ENCODE measurements at regions not wholly inside any gene's neighbourhood (a gene's known extent, or its start where the extent isn't known, plus 50 kb on each side); places are given as distances from the start of the nearest gene placed in this dataset.
"Not testable (repeated sequence)": the region's sequence is repeated elsewhere in the genome, so short reads cannot be mapped to it uniquely, and the experiment has no call there.

GRCh38 chr2:3899536-3900155, 196.3 kb downstream of the DCDC2C start:
- Histone ChIP-seq H3K27ac (no peak overlapping the region), H3K27me3 (0 out of 2 replicates have a peak, but pooled peaks cover 9% of the 10 kb centered on the region), H3K4me2 (peak overlapping the region; percentile 74), H4K20me1 (no peaks in the 10 kb centered on the region), H3K9me3 (no peaks in the 10 kb centered on the region), H3K9ac (no peak overlapping the region), H3K4me1 (peaks cover 28% of the 10 kb centered on the region), H3K4me3 (no peak overlapping the region), H3K36me3 (no peaks in the 10 kb centered on the region)
- TF ChIP-seq Cebpa-rat (IDR thresholded peaks at IDR 0.05), result no peak

- Histone ChIP-seq H3K27me3 (0 out of 2 replicates have a peak, but pooled peaks cover 9% of the 10 kb centered on the region), H3K36me3 (no peaks in the 10 kb centered on the region), H3K4me2 (no peak overlapping the region), H4K20me1 (no peaks in the 10 kb centered on the region), H3K9ac (no peak overlapping the region), H3K4me1 (peaks cover 28% of the 10 kb centered on the region), H3K27ac (no peak overlapping the region), H3K4me3 (no peak overlapping the region), H3K9me3 (peaks cover 13% of the 10 kb centered on the region)
- no peak for TF ChIP-seq Cebpa-rat (IDR thresholded peaks at IDR 0.05)
Measured at GRCh38 chr2:3902131-3902530, 198.8 kb downstream of the DCDC2C start.

GRCh38 chr2:3904061-3904460, 200.7 kb downstream of the DCDC2C start:
- Histone ChIP-seq H3K4me1 (peaks cover 24% of the 10 kb centered on the region), H3K4me2 (no peak overlapping the region), H3K9me3 (peaks cover 32% of the 10 kb centered on the region), H3K9ac (no peak overlapping the region), H3K27me3 (0 out of 2 replicates have a peak, but pooled peaks cover 6% of the 10 kb centered on the region), H3K27ac (no peak overlapping the region), H4K20me1 (no peaks in the 10 kb centered on the region), H3K36me3 (no peaks in the 10 kb centered on the region), H3K4me3 (no peak overlapping the region)
- TF ChIP-seq Cebpa-rat (IDR thresholded peaks at IDR 0.05), result no peak

GRCh38 chr2:3908498-3908897, 205.1 kb downstream of the DCDC2C start:
- H3K9me3 ChIP-seq, result peaks cover 49% of the 10 kb centered on the region
- H3K4me3 ChIP-seq, result not testable (repeated sequence)

GRCh38 chr2:3911882-3912455, 208.6 kb downstream of the DCDC2C start:
- TF ChIP-seq Cebpa-rat (IDR thresholded peaks at IDR 0.05), result no peak
- Histone ChIP-seq H3K9me3 (peaks cover 38% of the 10 kb centered on the region), H3K27me3 (no peaks in the 10 kb centered on the region), H3K36me3 (no peaks in the 10 kb centered on the region), H3K4me3 (no peak overlapping the region), H3K9ac (no peak overlapping the region), H3K4me2 (no peak overlapping the region), H4K20me1 (no peaks in the 10 kb centered on the region), H3K4me1 (no peaks in the 10 kb centered on the region), H3K27ac (no peak overlapping the region)

More at GRCh38 chr2:3908498-3908897, 205.1 kb downstream of the DCDC2C start:
- not testable (repeated sequence) for H4K20me1 ChIP-seq, H3K9ac ChIP-seq, H3K27me3 ChIP-seq, H3K4me2 ChIP-seq, H3K36me3 ChIP-seq, H3K4me1 ChIP-seq, H3K27ac ChIP-seq

- no peaks in the 10 kb centered on the region for H3K36me3 ChIP-seq
- no peak overlapping the region for H3K27ac ChIP-seq
- H3K4me3 ChIP-seq, result no peak overlapping the region
- no peak overlapping the region for H3K9ac ChIP-seq
- peaks cover 26% of the 10 kb centered on the region for H3K9me3 ChIP-seq
- H4K20me1 ChIP-seq, result no peaks in the 10 kb centered on the region
- H3K27me3 ChIP-seq, result no peaks in the 10 kb centered on the region
- no peak for TF ChIP-seq Cebpa-rat (IDR thresholded peaks at IDR 0.05)
- no peak overlapping the region for H3K4me2 ChIP-seq
- H3K4me1 ChIP-seq, result no peaks in the 10 kb centered on the region
Measured at GRCh38 chr2:3913166-3913565, 209.8 kb downstream of the DCDC2C start.

- Histone ChIP-seq H3K4me2 (no peak overlapping the region), H3K4me3 (no peak overlapping the region), H3K36me3 (no peaks in the 10 kb centered on the region), H4K20me1 (no peaks in the 10 kb centered on the region), H3K27ac (no peak overlapping the region), H3K9ac (no peak overlapping the region), H3K9me3 (peaks cover 15% of the 10 kb centered on the region), H3K27me3 (no peaks in the 10 kb centered on the region), H3K4me1 (no peaks in the 10 kb centered on the region)
- TF ChIP-seq Cebpa-rat (IDR thresholded peaks at IDR 0.05), result no peak
Measured at GRCh38 chr2:3914241-3914640, 210.9 kb downstream of the DCDC2C start.

GRCh38 chr2:3927031-3927430, 223.7 kb downstream of the DCDC2C start:
- no peak overlapping the region for H3K4me3 ChIP-seq
- no peak overlapping the region for H3K4me2 ChIP-seq
- H4K20me1 ChIP-seq, result no peaks in the 10 kb centered on the region
- no peak for TF ChIP-seq Cebpa-rat (IDR thresholded peaks at IDR 0.05)
- no peak overlapping the region for H3K9ac ChIP-seq
- H3K27me3 ChIP-seq, result no peaks in the 10 kb centered on the region
- no peaks in the 10 kb centered on the region for H3K36me3 ChIP-seq
- 0 out of 2 replicates have a peak, but pooled peaks cover 1% of the 10 kb centered on the region for H3K9me3 ChIP-seq
- no peak overlapping the region for H3K27ac ChIP-seq
- H3K4me1 ChIP-seq, result peaks cover 18% of the 10 kb centered on the region

GRCh38 chr2:3929374-3929773, 226.0 kb downstream of the DCDC2C start:
- Histone ChIP-seq H3K9me3 (peaks cover 15% of the 10 kb centered on the region), H3K4me3 (no peak overlapping the region), H3K27ac (no peak overlapping the region), H3K36me3 (no peaks in the 10 kb centered on the region), H3K4me1 (peaks cover 18% of the 10 kb centered on the region), H3K9ac (no peak overlapping the region), H3K4me2 (no peak overlapping the region), H4K20me1 (no peaks in the 10 kb centered on the region), H3K27me3 (no peaks in the 10 kb centered on the region)
- TF ChIP-seq Cebpa-rat (IDR thresholded peaks at IDR 0.05), result no peak

GRCh38 chr2:3930246-3930645, 226.9 kb downstream of the DCDC2C start:
- no peaks in the 10 kb centered on the region for H3K27me3 ChIP-seq
- no peak overlapping the region for H3K4me3 ChIP-seq
- no peaks in the 10 kb centered on the region for H4K20me1 ChIP-seq
- H3K9me3 ChIP-seq, result peaks cover 15% of the 10 kb centered on the region
- no peak overlapping the region for H3K4me2 ChIP-seq
- peaks cover 18% of the 10 kb centered on the region for H3K4me1 ChIP-seq
- no peak overlapping the region for H3K9ac ChIP-seq
- no peaks in the 10 kb centered on the region for H3K36me3 ChIP-seq
- no peak overlapping the region for H3K27ac ChIP-seq
- TF ChIP-seq Cebpa-rat (IDR thresholded peaks at IDR 0.05), result no peak
